GM12872 (cell line): ENCODE measurements at regions not wholly inside any gene's neighbourhood (a gene's known extent, or its start where the extent isn't known, plus 50 kb on each side); places are given as distances from the start of the nearest gene placed in this dataset.

ENCODE experiments used
- TF ChIP-seq, protein P1 (sequence below): IDR thresholded peaks from 3 replicates; pipeline ENCODE4 v1.5.1; 2011; ENCODE audit warnings: low read depth, mild to moderate bottlenecking, low read length, moderate library complexity; ENCODE audit not compliant: insufficient read depth

DNA sequence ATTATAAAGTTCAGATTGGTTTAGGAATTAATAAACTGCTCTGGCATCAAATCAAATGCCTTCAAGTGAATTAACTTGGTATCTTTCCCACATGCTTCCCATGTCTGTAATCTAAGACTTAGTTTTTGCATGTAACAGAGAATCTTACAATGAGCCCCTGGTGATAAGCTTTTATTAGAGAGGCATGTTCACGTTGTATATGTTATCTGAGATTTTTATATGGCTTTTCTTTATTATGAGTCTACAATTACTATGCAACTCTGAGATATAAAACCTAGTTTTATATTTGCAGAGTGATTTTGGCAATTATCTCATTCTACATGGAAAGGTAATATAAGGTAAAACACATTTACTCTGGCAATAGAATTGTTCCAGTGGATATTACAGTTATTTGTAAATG lies 1578.4 kb upstream of the IGFBP7 start:
- TF ChIP-seq, protein P1, sequence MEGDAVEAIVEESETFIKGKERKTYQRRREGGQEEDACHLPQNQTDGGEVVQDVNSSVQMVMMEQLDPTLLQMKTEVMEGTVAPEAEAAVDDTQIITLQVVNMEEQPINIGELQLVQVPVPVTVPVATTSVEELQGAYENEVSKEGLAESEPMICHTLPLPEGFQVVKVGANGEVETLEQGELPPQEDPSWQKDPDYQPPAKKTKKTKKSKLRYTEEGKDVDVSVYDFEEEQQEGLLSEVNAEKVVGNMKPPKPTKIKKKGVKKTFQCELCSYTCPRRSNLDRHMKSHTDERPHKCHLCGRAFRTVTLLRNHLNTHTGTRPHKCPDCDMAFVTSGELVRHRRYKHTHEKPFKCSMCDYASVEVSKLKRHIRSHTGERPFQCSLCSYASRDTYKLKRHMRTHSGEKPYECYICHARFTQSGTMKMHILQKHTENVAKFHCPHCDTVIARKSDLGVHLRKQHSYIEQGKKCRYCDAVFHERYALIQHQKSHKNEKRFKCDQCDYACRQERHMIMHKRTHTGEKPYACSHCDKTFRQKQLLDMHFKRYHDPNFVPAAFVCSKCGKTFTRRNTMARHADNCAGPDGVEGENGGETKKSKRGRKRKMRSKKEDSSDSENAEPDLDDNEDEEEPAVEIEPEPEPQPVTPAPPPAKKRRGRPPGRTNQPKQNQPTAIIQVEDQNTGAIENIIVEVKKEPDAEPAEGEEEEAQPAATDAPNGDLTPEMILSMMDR = no peak

DNA sequence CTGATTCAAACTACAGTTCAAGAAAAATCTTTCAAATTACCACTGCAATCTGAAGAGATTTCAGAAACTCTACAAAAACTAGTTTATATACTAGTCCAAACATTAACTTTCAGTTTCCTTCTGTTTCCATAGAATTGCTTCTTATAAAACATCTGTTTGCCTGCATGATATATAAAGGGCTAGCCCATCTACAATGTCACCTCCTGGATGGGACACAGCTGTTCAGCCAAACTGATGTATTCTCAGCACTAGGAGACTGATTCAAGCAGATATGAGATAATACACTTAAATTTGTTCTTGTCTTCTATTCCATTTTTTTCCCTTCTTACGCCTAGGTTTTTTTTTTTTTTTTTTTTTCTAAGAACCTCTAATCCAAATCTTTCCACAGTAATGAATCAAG lies 1569.7 kb upstream of the IGFBP7 start:
- TF ChIP-seq, protein P1 = no peak

DNA sequence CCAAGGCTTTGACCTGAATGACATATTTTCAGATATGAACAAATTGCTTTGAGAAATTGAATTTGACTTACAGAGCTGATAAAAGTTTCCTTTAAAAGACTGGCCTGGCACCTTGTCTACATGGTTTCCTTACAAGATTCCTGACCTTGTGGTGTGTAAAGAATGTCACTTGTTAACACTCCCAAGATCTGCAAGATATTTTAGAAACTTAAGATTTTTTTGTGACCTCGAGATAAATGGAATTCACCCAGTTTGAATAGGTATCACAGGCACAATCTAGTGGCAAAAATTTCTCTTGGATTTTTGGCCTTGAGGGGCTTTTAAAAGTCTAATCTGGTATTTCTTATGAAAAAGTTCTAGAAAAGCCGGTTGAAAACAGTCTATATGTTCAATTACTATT lies 1568.9 kb upstream of the IGFBP7 start:
- TF ChIP-seq, protein P1 = no peak

DNA sequence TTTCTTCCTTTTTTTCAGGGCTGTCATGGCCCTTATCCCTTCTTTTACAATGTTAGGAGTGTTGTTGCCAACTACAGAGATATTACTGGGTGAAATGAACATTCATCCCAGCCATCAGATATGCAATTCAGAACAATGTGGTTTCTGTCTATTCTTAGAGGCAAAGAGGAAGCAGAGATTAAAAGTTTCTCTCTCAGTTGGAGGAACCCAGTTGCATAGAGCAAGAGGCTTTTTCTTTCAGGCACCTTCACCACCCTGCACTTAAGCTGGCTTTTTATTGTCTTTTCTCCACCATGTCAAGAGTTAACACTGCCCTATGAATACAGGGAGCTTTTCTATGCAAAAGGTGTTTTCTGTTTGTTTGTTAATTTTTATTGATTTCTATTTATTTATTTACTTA lies 1559.6 kb upstream of the IGFBP7 start:
- TF ChIP-seq, protein P1 = no peak

DNA sequence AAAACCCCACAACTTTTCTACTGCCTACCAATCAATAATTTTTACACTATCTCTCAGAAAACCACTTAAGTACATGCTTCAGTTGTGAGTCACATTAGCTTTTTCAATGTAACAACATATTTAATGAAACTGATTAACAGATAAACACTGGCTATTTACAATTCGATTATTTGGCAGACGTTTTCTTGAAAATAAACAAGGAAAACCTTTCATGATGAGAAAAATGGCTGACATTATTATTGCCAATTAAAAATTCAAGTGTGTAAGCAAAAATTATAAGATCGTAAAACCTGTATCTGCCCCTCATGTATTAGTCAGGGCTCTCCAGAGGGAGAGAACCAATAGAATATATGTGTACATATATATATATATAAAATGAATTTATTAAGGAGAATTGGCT lies 1555.5 kb upstream of the IGFBP7 start:
- TF ChIP-seq, protein P1 = no peak

DNA sequence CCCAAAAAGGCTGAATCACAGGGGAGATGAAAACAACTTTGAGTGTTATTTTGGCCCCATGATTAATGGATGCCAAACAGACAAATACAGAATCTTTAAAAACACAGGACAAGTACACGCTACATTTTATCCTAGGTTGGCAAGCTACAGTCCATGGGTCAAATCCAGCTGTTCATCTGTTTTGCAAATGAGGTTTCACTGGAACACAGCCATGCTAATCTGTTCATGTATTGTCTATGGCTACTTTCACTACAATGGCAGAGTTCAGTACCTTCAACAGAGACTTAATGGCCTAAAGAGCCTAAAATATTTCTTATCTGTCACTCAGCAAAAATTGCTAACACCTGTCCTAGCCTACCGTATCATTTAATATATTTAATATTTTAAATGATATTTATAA lies 1548.5 kb upstream of the IGFBP7 start:
- TF ChIP-seq, protein P1 = no peak

DNA sequence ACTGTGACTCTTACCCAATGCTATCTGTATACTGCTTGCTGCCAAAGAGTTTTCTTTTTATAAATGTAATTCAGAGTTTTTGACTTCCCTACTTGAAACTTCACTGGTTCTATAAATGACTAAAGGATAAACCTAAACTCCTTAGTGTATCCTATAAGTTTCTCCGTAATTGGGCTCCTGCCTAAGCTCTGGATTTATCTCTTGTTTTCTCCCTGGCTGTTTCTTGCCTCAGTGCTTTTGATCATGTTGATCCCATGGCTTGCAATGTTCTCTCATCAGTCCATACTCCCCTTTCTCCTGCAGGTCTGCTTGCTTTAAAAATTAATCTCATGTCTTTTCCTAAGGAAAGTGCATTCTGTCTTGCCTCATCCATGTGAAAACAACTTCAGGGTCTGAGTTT lies 1543.1 kb upstream of the IGFBP7 start:
- TF ChIP-seq, protein P1 = no peak

DNA sequence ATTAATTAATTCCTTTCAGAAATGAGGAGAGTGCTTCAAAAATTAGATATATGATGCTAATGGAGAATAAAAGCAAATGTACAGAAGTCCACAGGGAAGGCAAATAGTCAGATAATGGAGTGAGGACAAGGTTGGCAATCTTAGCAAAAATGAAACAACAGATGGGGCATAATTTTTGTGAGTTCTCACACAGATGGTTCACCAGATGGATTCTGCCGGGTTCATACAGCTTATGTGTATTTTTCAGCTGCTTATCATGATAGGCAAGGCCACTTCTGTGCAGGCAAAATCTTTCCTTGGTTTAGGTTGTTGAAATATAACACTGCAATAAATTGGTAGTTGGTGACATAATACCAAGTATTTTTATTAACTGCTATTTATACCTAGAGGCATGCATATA lies 1539.0 kb upstream of the IGFBP7 start:
- TF ChIP-seq, protein P1 = no peak
